Activated CD8-positive, alpha-beta T cell treated with anti-CD3 and anti-CD28 coated beads, Interleukin-2, amount 10 ng/mL, durations not matched to agents 7 days and 5 days (primary cell): ENCODE measurements at regions not wholly inside any gene's neighbourhood (a gene's known extent, or its start where the extent isn't known, plus 50 kb on each side); places are given as distances from the start of the nearest gene placed in this dataset.

ENCODE experiments used
- ATAC-seq: fragments of 150-1000 bp; cut with Tn5 transposase; one replicate; pipeline ENCODE4 v1.10.0; 2021; ENCODE audit warnings: moderate library complexity
- CTCF ChIA-PET: fragments of 350-600 bp; sonication (Branson Sonifier 250); formaldehyde crosslinking; loops from one replicate; lab custom pipeline; 2021; ENCODE audit warnings: antibody characterized with exemption; lab: Charles Lee
- POLR2A ChIA-PET: fragments of 350-600 bp; sonication (Branson Sonifier 250); formaldehyde crosslinking; loops from one replicate; lab custom pipeline; 2021; ENCODE audit warnings: antibody characterized with exemption; lab: Charles Lee
- DNase-seq: peaks from one replicate; pipeline ENCODE4 v3.0.0-alpha.2; 2020
- H3K27ac Mint-ChIP-seq: one replicate; pipeline ENCODE4 v1.8.0; 2021; ENCODE audit warnings: mild to moderate bottlenecking, mixed read lengths
- H3K27me3 Mint-ChIP-seq: one replicate; pipeline ENCODE4 v1.8.0; 2021; ENCODE audit warnings: low read depth, mixed read lengths
- H3K36me3 Mint-ChIP-seq: one replicate; pipeline ENCODE4 v1.8.0; 2021; ENCODE audit warnings: low read depth, mixed read lengths
- H3K4me1 Mint-ChIP-seq: one replicate; pipeline ENCODE4 v1.8.0; 2021; ENCODE audit warnings: low read depth, mixed read lengths
- H3K4me3 Mint-ChIP-seq: one replicate; pipeline ENCODE4 v1.8.0; 2021; ENCODE audit warnings: mild to moderate bottlenecking, mixed read lengths
- H3K9me3 Mint-ChIP-seq: one replicate; pipeline ENCODE4 v1.8.0; 2022; ENCODE audit warnings: mixed read lengths; ENCODE audit not compliant: insufficient read depth

- ChIA-PET POLR2A (no interaction called here), CTCF (no interaction called here)
- ATAC-seq (no peak), DNase-seq (no peak)
- Mint-ChIP-seq H3K4me1 (no peaks in the 10 kb centered on the region), H3K36me3 (no peaks in the 10 kb centered on the region), H3K27ac (no peak overlapping the region), H3K9me3 (no peaks in the 10 kb centered on the region), H3K27me3 (no peaks in the 10 kb centered on the region), H3K4me3 (no peak overlapping the region)
These were observed 277.8 kb downstream of the PRELID2 start for GRCh38 chr5:145557345-145557744.

GRCh38 chr5:145554399-145554798, 280.7 kb downstream of the PRELID2 start:
- ChIA-PET POLR2A (no interaction called here), CTCF (no interaction called here)
- Mint-ChIP-seq H3K4me3 (no peak overlapping the region), H3K27me3 (no peaks in the 10 kb centered on the region), H3K36me3 (no peaks in the 10 kb centered on the region), H3K9me3 (no peaks in the 10 kb centered on the region), H3K4me1 (no peaks in the 10 kb centered on the region), H3K27ac (no peak overlapping the region)
- ATAC-seq (no peak), DNase-seq (no peak)

- Mint-ChIP-seq H3K36me3 (no peaks in the 10 kb centered on the region), H3K9me3 (no peaks in the 10 kb centered on the region), H3K27ac (no peak overlapping the region), H3K4me3 (no peak overlapping the region), H3K27me3 (no peaks in the 10 kb centered on the region), H3K4me1 (no peaks in the 10 kb centered on the region)
- no peak for DNase-seq
- ChIA-PET POLR2A (no interaction called here), CTCF (no interaction called here)
- ATAC-seq = no peak
These were observed 282.0 kb downstream of the PRELID2 start for GRCh38 chr5:145553177-145553576.

GRCh38 chr5:145551714-145552113, 283.4 kb downstream of the PRELID2 start:
- no peaks in the 10 kb centered on the region for H3K27me3 Mint-ChIP-seq
- no peaks in the 10 kb centered on the region for H3K4me1 Mint-ChIP-seq
- DNase-seq = no peak
- no peaks in the 10 kb centered on the region for H3K36me3 Mint-ChIP-seq
- H3K27ac Mint-ChIP-seq = no peak overlapping the region
- H3K9me3 Mint-ChIP-seq = no peaks in the 10 kb centered on the region
- ChIA-PET CTCF (no interaction called here), POLR2A (no interaction called here)
- no peak for ATAC-seq
- no peak overlapping the region for H3K4me3 Mint-ChIP-seq

- no peak overlapping the region for H3K27ac Mint-ChIP-seq
- H3K4me1 Mint-ChIP-seq = no peaks in the 10 kb centered on the region
- ChIA-PET CTCF (no interaction called here), POLR2A (no interaction called here)
- DNase-seq = no peak
- peaks cover 3% of the 10 kb centered on the region for H3K9me3 Mint-ChIP-seq
- no peaks in the 10 kb centered on the region for H3K36me3 Mint-ChIP-seq
- no peaks in the 10 kb centered on the region for H3K27me3 Mint-ChIP-seq
- no peak overlapping the region for H3K4me3 Mint-ChIP-seq
- ATAC-seq = no peak
These were observed 287.0 kb downstream of the PRELID2 start for GRCh38 chr5:145548097-145548496.

- Mint-ChIP-seq H3K27me3 (no peaks in the 10 kb centered on the region), H3K9me3 (peaks cover 3% of the 10 kb centered on the region), H3K4me3 (no peak overlapping the region), H3K36me3 (no peaks in the 10 kb centered on the region), H3K27ac (no peak overlapping the region), H3K4me1 (no peaks in the 10 kb centered on the region)
- ChIA-PET CTCF (no interaction called here), POLR2A (no interaction called here)
- DNase-seq = no peak
- no peak for ATAC-seq
These were observed 290.7 kb downstream of the PRELID2 start for GRCh38 chr5:145544401-145544800.

- peaks cover 3% of the 10 kb centered on the region for H3K9me3 Mint-ChIP-seq
- DNase-seq (no peak), ATAC-seq (no peak)
- CTCF ChIA-PET = no interaction called here
- no peaks in the 10 kb centered on the region for H3K36me3 Mint-ChIP-seq
- no peak overlapping the region for H3K4me3 Mint-ChIP-seq
- H3K27ac Mint-ChIP-seq = no peak overlapping the region
- POLR2A ChIA-PET = no interaction called here
- no peaks in the 10 kb centered on the region for H3K27me3 Mint-ChIP-seq
- no peaks in the 10 kb centered on the region for H3K4me1 Mint-ChIP-seq
These were observed 291.2 kb downstream of the PRELID2 start for GRCh38 chr5:145543968-145544367.

- Mint-ChIP-seq H3K27ac (no peak overlapping the region), H3K27me3 (no peaks in the 10 kb centered on the region), H3K4me1 (no peaks in the 10 kb centered on the region), H3K9me3 (peaks cover 3% of the 10 kb centered on the region), H3K36me3 (no peaks in the 10 kb centered on the region), H3K4me3 (no peak overlapping the region)
- ATAC-seq (no peak), DNase-seq (no peak)
- CTCF ChIA-PET = no interaction called here
- POLR2A ChIA-PET = no interaction called here
These were observed 294.8 kb downstream of the PRELID2 start for GRCh38 chr5:145540375-145540774.

- H3K9me3 Mint-ChIP-seq = peaks cover 3% of the 10 kb centered on the region
- H3K27me3 Mint-ChIP-seq = no peaks in the 10 kb centered on the region
- CTCF ChIA-PET = no interaction called here
- no peak overlapping the region for H3K4me3 Mint-ChIP-seq
- no peaks in the 10 kb centered on the region for H3K36me3 Mint-ChIP-seq
- H3K4me1 Mint-ChIP-seq = no peaks in the 10 kb centered on the region
- POLR2A ChIA-PET = no interaction called here
- DNase-seq (no peak), ATAC-seq (no peak)
- H3K27ac Mint-ChIP-seq = no peak overlapping the region
These were observed 295.9 kb downstream of the PRELID2 start for GRCh38 chr5:145539201-145539600.

GRCh38 chr5:145536133-145536532, 299.0 kb downstream of the PRELID2 start:
- Mint-ChIP-seq H3K9me3 (no peaks in the 10 kb centered on the region), H3K4me1 (no peaks in the 10 kb centered on the region), H3K27me3 (no peaks in the 10 kb centered on the region), H3K4me3 (no peak overlapping the region), H3K27ac (no peak overlapping the region), H3K36me3 (no peaks in the 10 kb centered on the region)
- DNase-seq (no peak), ATAC-seq (no peak)
- ChIA-PET CTCF (no interaction called here), POLR2A (no interaction called here)

- ATAC-seq = no peak
- H3K36me3 Mint-ChIP-seq = no peaks in the 10 kb centered on the region
- H3K27ac Mint-ChIP-seq = no peak overlapping the region
- no peak overlapping the region for H3K4me3 Mint-ChIP-seq
- DNase-seq = no peak
- ChIA-PET POLR2A (no interaction called here), CTCF (no interaction called here)
- no peaks in the 10 kb centered on the region for H3K9me3 Mint-ChIP-seq
- no peaks in the 10 kb centered on the region for H3K27me3 Mint-ChIP-seq
- no peaks in the 10 kb centered on the region for H3K4me1 Mint-ChIP-seq
These were observed 304.0 kb downstream of the PRELID2 start for GRCh38 chr5:145531038-145531734.

GRCh38 chr5:145521523-145521922, 313.6 kb downstream of the PRELID2 start:
- Mint-ChIP-seq H3K4me3 (no peak overlapping the region), H3K4me1 (no peaks in the 10 kb centered on the region), H3K9me3 (peaks cover 3% of the 10 kb centered on the region), H3K36me3 (no peaks in the 10 kb centered on the region), H3K27ac (no peak overlapping the region), H3K27me3 (no peaks in the 10 kb centered on the region)
- ATAC-seq (no peak), DNase-seq (no peak)
- ChIA-PET CTCF (no interaction called here), POLR2A (no interaction called here)

GRCh38 chr5:145521066-145521465, 314.1 kb downstream of the PRELID2 start:
- no peak for DNase-seq
- Mint-ChIP-seq H3K9me3 (peaks cover 3% of the 10 kb centered on the region), H3K4me3 (no peak overlapping the region), H3K27ac (no peak overlapping the region), H3K36me3 (no peaks in the 10 kb centered on the region), H3K4me1 (no peaks in the 10 kb centered on the region), H3K27me3 (no peaks in the 10 kb centered on the region)
- POLR2A ChIA-PET = no interaction called here
- ATAC-seq = no peak
- CTCF ChIA-PET = no interaction called here
